KMS-11 (cell line): ENCODE measurements at regions not wholly inside any gene's neighbourhood (a gene's known extent, or its start where the extent isn't known, plus 50 kb on each side); places are given as distances from the start of the nearest gene placed in this dataset.

Experiments
- H2AFZ ChIP-seq: fragments of 200-600 bp; sonication (generic); 2 replicates; pipeline ENCODE4 v1.6.1; 2016; ENCODE audit warnings: antibody characterized with exemption, mixed run types, low read depth
- H3K27ac ChIP-seq: fragments of 200-600 bp; sonication (generic); 2 replicates; pipeline ENCODE4 v1.6.1; 2016; ENCODE audit warnings: mild to moderate bottlenecking, mixed run types
- H3K27me3 ChIP-seq: fragments of 200-600 bp; sonication (generic); 2 replicates; pipeline ENCODE4 v1.6.1; 2017; ENCODE audit warnings: mild to moderate bottlenecking, low read depth, mixed run types, moderate library complexity; ENCODE audit not compliant: insufficient read depth
- H3K36me3 ChIP-seq: fragments of 200-600 bp; sonication (generic); 2 replicates; pipeline ENCODE4 v1.6.1; 2017; ENCODE audit warnings: mild to moderate bottlenecking, mixed run types; ENCODE audit not compliant: insufficient read depth
- H3K4me1 ChIP-seq: fragments of 200-600 bp; sonication (generic); 2 replicates; pipeline ENCODE4 v1.6.1; 2016; ENCODE audit warnings: mild to moderate bottlenecking, low read depth, mixed run types; ENCODE audit not compliant: poor library complexity, severe bottlenecking
- H3K4me2 ChIP-seq: fragments of 200-600 bp; sonication (generic); 2 replicates; pipeline ENCODE4 v1.7.0; 2016; ENCODE audit warnings: mild to moderate bottlenecking, mixed run types
- H3K4me3 ChIP-seq: fragments of 200-600 bp; sonication (generic); IDR thresholded peaks from 2 replicates; pipeline ENCODE4 v1.6.1; 2017; ENCODE audit warnings: low read depth, low read length, mixed read lengths; ENCODE audit not compliant: insufficient read depth
- H3K79me2 ChIP-seq: fragments of 200-600 bp; sonication (generic); 2 replicates; pipeline ENCODE4 v1.6.1; 2016; ENCODE audit warnings: low read depth, mixed run types; ENCODE audit not compliant: insufficient read depth
- H3K9ac ChIP-seq: fragments of 200-600 bp; sonication (generic); 2 replicates; pipeline ENCODE4 v1.6.1; 2016; ENCODE audit warnings: mild to moderate bottlenecking, mixed run types
- H4K20me1 ChIP-seq: fragments of 200-600 bp; sonication (generic); 2 replicates; pipeline ENCODE4 v1.6.1; 2016; ENCODE audit warnings: mild to moderate bottlenecking, mixed run types; ENCODE audit not compliant: insufficient read depth
- TF ChIP-seq, protein P1 (sequence below): fragments of 200-600 bp; sonication (generic); conservative IDR thresholded peaks from 2 replicates; pipeline ENCODE4 v1.6.1; 2017; ENCODE audit warnings: low read depth, mild to moderate bottlenecking, antibody characterized with exemption, low read length, moderate library complexity, mixed read lengths

DNA sequence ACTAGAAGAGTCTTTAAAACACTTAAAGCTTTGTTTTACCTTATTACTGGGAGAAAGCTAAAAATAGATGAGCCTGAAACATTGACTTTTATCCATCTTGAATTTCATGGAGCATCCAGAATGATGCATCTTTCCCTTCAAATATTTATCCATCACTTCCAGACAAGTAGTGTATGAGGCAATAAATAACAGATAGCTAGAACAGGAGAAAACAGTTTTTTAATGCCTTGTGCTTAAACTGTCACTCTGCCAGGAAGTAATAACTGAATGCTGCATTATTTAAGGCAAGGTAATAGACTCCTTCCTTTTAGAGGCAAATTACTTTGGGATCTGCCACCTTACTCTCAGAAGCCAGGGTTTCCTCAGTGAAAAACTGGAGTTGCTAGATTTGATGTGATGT, 225.8 kb upstream of the NAALADL2 start:
- Histone ChIP-seq H3K4me3 (no peak overlapping the region), H3K27me3 (no peaks in the 10 kb centered on the region), H2AFZ (no peak overlapping the region), H3K4me1 (no peaks in the 10 kb centered on the region), H3K4me2 (no peak overlapping the region), H3K27ac (no peak overlapping the region), H3K79me2 (no peaks in the 10 kb centered on the region), H4K20me1 (no peaks in the 10 kb centered on the region), H3K9ac (no peak overlapping the region), H3K36me3 (no peaks in the 10 kb centered on the region)
- TF ChIP-seq, protein P1, sequence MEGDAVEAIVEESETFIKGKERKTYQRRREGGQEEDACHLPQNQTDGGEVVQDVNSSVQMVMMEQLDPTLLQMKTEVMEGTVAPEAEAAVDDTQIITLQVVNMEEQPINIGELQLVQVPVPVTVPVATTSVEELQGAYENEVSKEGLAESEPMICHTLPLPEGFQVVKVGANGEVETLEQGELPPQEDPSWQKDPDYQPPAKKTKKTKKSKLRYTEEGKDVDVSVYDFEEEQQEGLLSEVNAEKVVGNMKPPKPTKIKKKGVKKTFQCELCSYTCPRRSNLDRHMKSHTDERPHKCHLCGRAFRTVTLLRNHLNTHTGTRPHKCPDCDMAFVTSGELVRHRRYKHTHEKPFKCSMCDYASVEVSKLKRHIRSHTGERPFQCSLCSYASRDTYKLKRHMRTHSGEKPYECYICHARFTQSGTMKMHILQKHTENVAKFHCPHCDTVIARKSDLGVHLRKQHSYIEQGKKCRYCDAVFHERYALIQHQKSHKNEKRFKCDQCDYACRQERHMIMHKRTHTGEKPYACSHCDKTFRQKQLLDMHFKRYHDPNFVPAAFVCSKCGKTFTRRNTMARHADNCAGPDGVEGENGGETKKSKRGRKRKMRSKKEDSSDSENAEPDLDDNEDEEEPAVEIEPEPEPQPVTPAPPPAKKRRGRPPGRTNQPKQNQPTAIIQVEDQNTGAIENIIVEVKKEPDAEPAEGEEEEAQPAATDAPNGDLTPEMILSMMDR = no peak

DNA sequence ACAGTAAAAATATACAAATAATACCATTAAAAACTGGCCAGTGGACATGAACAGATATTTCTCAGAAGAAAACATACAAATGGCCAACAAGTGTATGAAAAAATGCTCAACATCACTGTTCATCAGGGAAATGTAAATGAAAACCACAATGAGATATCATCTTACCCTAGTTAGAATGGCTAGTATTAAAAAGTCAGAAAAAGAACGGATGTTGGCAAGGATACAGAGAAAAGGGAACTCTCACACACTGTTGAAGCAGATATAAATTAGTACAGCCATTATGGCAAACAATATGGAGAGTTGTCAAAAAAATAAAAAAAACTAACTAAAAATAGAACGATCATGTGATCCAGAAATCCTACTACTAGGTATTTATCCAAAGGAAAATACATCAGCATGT, 222.7 kb upstream of the NAALADL2 start:
- Histone ChIP-seq H3K4me2 (no peak overlapping the region), H2AFZ (no peak overlapping the region), H4K20me1 (no peaks in the 10 kb centered on the region), H3K4me1 (no peaks in the 10 kb centered on the region), H3K27me3 (no peaks in the 10 kb centered on the region), H3K27ac (no peak overlapping the region), H3K79me2 (no peaks in the 10 kb centered on the region), H3K9ac (no peak overlapping the region), H3K4me3 (no peak overlapping the region), H3K36me3 (no peaks in the 10 kb centered on the region)
- TF ChIP-seq, protein P1 = no peak

DNA sequence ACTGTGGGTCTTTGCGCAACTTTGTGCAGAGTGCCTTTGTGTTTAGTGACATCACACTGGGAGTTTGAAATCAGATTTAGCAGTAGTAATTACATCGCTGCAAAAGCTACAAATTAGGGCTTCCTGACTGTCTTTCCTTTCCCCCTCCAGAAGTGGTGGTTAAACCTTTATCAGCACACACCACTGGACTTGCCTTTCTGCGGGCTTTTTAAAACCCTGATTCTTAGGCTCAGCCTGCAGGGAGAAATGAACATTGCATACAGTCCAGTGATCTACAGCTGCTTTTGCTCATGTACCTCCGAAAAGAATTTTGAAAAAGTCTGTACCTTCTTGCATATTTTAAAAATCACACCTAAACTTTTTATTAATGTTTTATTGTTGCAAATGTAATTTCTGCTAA, 219.7 kb upstream of the NAALADL2 start:
- Histone ChIP-seq H3K27me3 (no peaks in the 10 kb centered on the region), H3K36me3 (no peaks in the 10 kb centered on the region), H4K20me1 (no peaks in the 10 kb centered on the region), H2AFZ (no peak overlapping the region), H3K4me3 (no peak overlapping the region), H3K9ac (no peak overlapping the region), H3K27ac (no peak overlapping the region), H3K4me2 (no peak overlapping the region), H3K4me1 (no peaks in the 10 kb centered on the region), H3K79me2 (no peaks in the 10 kb centered on the region)
- TF ChIP-seq, protein P1 = no peak

DNA sequence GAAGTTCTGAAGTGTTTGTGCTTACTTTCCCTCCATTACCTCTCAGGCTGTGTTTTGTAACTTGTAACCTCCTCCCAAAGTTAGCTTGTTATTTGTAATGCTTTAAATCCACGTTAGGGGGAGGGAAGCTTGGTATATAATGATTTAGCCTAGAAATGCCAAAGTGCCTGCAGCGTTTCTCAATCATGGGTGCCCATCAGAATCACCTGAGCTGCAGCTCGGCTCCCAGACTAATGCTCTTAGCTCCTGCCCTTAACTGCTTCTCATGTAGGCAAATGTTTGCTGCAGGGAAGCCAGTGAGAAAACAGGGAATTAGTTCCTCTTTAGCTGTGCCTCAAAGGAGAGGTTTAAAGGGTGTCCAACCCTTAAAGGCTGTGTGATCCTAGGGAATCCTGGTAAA, 219.2 kb upstream of the NAALADL2 start:
- H2AFZ ChIP-seq = no peak overlapping the region
- no peaks in the 10 kb centered on the region for H3K4me1 ChIP-seq
- H3K4me2 ChIP-seq = no peak overlapping the region
- H3K27me3 ChIP-seq = no peaks in the 10 kb centered on the region
- H3K9ac ChIP-seq = no peak overlapping the region
- no peaks in the 10 kb centered on the region for H3K79me2 ChIP-seq
- no peak overlapping the region for H3K4me3 ChIP-seq
- TF ChIP-seq, protein P1 = no peak
- no peaks in the 10 kb centered on the region for H3K36me3 ChIP-seq
- H3K27ac ChIP-seq = no peak overlapping the region
- no peaks in the 10 kb centered on the region for H4K20me1 ChIP-seq

DNA sequence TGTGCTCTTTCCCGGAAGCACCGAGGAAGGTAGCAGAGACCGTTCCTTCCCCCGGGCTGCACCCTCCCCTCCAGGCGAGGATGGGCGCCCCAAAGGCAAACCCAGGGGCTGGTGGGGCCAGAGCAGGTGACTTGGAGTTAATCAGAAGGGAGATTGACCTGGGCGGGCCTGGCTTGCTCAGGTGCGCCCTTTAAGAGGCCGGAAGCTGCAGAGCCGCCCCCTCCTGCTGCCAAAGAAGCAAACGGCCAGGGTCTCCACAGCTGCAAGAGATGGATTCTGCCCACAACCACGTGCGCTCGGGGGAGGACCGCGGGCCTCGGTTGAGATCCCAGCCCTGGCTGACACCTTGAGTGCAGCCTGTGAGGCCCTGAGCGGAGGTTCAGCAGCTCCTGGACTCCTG, 218.2 kb upstream of the NAALADL2 start:
- no peak overlapping the region for H3K27ac ChIP-seq
- H2AFZ ChIP-seq = no peak overlapping the region
- H3K36me3 ChIP-seq = no peaks in the 10 kb centered on the region
- no peak overlapping the region for H3K4me2 ChIP-seq
- H3K4me1 ChIP-seq = no peaks in the 10 kb centered on the region
- no peak overlapping the region for H3K4me3 ChIP-seq
- TF ChIP-seq, protein P1 = no peak
- no peaks in the 10 kb centered on the region for H4K20me1 ChIP-seq
- H3K9ac ChIP-seq = no peak overlapping the region
- H3K79me2 ChIP-seq = no peaks in the 10 kb centered on the region
- H3K27me3 ChIP-seq = no peaks in the 10 kb centered on the region
